Gastrocnemius medialis (tissue), 4 donors: ENCODE measurements at regions not wholly inside any gene's neighbourhood (a gene's known extent, or its start where the extent isn't known, plus 50 kb on each side); places are given as distances from the start of the nearest gene placed in this dataset.

Experiments
- CTCF ChIP-seq, 5 experiments: fragments of 450-650 bp in 3 of 5; fragments of 200-600 bp in 2 of 5; sonication (generic) in 2 of 5; IDR thresholded peaks in 4 of 5; conservative IDR thresholded peaks in 1 of 5; 1 replicate in 4 of 5; 2 replicates in 1 of 5; pipeline ENCODE4 v1.5.1; 2016 to 2019; ENCODE audit warnings: antibody characterized with exemption in 5 of 5, mild to moderate bottlenecking in 3 of 5, moderate library complexity in 3 of 5
- POLR2A ChIP-seq, 2 donors: fragments of 450-650 bp; IDR thresholded peaks; one replicate each; pipeline ENCODE4 v1.6.1; 2017; ENCODE audit warnings: antibody characterized with exemption in 2 of 2, mild to moderate bottlenecking in 2 of 2, moderate library complexity in 2 of 2

GRCh38 chr12:3945671-3946070 lies 72.5 kb upstream of the PARP11 start:
- TF ChIP-seq CTCF (IDR thresholded peaks at IDR 0.05 in 4 of 5, conservative IDR thresholded peaks at IDR 0.05 in 1 of 5) (no peak), POLR2A (IDR thresholded peaks at IDR 0.05) (no peak)
